SW 1271 (cell line): ENCODE measurements at regions not wholly inside any gene's neighbourhood (a gene's known extent, or its start where the extent isn't known, plus 50 kb on each side); places are given as distances from the start of the nearest gene placed in this dataset.
A peak's percentile ranks its signal among the peaks of the same experiment; 100 is the strongest.
"Not testable (repeated sequence)": the region's sequence is repeated elsewhere in the genome, so short reads cannot be mapped to it uniquely, and the experiment has no call there.

Source experiments
- DNase-seq, 2 experiments: peaks; one replicate each; lab custom pipeline; 2025; lab: John Stamatoyannopoulos, UW

DNA sequence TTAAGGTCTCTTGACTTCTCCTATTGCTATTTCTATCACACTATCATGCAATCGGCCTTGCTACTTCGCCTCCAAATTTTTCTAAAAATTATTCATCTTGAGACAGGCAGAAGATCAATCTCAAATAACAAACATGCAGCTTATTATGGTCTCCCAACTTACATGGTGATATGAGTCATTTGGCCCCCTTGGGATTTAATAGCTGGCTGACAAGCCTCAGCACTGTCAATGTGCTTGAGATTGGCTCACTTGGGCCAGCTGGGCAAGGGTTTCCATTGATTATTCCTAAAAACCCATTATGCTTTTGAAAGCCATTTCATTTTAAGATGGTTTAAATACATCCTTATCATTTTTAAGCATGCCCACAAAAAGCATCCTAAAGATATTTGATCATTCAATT lies 224.5 kb upstream of the NFIA start:
- no peak for DNase-seq

DNA sequence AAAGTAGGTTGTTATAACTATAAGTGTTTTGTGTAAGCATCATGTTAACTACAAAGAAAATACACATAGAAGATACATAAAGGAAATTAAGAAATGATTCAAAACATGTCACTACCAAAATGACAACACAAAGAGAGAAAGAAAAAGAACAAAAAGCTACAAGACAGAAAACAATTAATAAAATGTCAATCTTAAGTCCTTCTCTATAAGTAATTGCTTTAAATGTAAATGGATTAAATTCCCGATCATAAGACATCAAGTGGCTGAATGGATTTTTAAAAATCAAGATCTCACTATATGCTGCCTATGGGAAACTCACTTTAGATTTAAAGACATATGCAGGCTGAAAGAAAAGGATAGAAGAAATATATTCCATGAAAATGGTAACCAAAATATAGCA lies 232.3 kb upstream of the NFIA start:
- no peak for DNase-seq

DNA sequence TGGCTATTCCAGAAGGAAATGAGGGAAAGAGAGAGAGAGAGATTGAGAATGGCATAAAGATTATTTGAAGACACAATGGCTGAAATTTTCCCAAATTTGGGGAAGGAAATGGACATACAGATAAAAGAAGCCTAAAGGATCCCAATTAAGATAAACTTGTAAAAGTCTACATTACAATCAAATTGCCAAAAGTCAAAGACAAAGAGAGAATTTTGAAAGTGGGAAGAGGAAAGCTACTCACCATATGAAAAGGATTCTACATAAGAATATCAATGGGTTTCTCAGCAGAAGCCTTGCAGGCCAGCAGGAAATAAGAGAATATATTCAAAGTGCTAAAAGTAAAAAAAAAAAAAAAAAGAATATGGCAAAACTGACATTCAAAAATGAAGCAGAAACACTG lies 233.0 kb upstream of the NFIA start:
- DNase-seq: no peak

DNA sequence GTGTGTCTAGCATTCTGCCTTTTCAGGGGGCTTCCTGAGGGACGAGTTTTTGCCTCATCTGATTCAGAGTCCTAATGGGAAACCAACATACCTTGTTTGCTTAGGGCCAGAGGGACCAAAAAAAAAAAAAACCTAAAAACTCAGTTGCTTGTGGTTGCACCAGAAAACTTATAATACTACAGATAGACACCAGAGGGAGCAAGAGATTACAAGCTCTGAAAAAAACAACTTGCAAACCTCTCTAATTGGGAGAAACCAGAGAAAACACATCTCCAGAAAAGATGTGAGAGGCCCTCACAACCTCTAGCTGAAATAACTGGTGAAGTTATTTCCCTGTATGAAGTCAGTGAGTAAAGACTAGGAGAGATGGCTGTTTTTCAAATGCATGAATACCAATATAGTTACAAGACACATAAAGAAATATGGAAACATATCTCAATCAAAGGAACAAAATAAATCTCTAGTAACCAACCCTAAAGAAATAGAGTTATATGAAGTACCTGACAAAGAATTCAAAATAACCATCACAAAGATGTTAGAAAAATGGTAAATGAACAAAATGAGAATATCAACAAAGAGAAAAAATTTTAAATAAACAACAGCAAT lies 233.7 kb upstream of the NFIA start:
- DNase-seq: peak in 1 of 2 experiments; percentile 29

DNA sequence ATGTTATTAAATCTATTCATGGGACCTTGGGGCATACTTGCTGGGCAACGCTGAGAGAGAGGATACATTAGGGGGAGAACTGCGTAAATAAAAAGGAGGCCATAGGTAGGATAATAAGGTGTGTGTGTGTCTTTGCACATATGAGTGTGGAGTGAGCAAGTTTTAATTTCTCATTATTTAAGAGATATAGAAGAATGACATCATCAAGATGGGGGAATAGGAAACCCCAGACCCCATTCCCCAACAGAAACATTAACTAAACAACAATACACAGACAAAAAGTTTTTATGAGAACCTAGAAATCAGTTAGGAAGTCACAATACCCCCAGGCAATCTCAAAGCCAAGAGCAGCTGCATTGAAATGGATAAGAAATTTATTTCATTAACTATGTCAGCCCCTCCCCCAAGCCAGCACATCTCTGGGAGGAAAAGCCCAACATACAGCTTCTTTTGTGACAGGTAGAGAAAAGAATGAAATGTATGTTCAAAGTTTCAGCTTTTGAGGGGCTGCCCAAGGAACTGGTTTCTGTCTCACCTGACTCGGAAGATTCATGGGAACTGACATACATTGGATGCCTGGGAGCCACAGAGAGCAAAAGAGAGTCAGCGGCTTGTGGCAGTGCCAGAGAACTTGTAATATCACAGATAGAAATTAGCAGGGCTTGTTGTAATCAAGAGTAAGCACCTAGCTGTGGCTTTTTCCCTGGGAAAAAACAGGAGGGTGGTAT lies 234.3 kb upstream of the NFIA start:
- DNase-seq: no peak

DNA sequence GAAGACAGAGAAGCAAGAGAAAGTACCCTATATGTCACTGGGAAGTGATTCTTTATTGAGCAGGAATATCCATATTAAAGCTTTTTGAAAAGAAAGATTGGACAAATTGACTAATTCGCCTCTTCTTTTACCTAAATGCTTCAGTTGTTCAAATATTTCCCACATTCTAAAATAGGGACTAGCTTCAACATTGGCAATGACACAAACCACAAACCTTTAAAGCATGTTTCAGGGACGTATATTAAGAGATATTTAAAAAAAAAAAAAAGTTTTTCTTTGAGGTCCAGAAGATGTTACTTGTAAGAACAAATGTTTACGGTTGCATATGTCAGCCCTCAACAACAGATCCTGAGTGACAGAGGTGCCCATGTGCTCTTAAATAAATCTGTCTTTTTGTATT lies 235.0 kb upstream of the NFIA start:
- no peak for DNase-seq

DNA sequence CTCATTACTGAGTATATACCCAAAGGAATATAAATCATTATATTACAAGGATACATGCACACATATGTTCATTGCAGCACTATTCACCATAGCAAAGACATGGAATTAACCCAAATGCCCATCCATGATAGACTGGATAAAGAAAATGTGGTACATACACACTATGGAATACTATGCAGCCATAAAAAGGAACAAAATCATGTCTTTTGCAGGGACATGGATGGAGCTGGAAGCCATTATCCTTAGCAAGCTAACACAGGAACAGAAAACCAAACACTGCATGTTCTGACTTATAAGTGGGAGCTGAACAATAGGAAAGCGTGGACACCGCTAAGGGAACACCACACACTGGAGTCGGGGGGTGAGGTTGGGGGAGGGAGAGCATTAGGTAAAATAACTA lies 236.7 kb upstream of the NFIA start:
- not testable (repeated sequence) for DNase-seq

DNA sequence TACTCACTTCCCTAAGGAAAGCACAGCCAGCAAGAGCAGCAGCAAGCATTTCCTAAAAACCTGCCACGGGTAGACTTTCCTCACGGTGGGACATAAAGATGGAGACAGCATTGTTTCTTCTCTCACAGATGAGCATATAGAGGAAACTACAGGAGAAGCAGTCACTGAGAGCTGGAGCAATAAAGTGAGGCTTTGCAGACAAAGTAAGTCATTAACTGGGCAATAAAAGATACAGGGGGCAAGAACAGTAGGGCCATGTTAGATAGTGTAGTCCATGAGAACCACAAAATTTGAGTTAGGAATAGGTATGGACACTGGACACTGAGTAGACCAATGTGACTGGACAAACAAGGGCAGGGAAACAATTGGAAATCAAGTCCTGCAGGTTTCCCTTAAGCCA lies 240.1 kb upstream of the NFIA start:
- no peak for DNase-seq

DNA sequence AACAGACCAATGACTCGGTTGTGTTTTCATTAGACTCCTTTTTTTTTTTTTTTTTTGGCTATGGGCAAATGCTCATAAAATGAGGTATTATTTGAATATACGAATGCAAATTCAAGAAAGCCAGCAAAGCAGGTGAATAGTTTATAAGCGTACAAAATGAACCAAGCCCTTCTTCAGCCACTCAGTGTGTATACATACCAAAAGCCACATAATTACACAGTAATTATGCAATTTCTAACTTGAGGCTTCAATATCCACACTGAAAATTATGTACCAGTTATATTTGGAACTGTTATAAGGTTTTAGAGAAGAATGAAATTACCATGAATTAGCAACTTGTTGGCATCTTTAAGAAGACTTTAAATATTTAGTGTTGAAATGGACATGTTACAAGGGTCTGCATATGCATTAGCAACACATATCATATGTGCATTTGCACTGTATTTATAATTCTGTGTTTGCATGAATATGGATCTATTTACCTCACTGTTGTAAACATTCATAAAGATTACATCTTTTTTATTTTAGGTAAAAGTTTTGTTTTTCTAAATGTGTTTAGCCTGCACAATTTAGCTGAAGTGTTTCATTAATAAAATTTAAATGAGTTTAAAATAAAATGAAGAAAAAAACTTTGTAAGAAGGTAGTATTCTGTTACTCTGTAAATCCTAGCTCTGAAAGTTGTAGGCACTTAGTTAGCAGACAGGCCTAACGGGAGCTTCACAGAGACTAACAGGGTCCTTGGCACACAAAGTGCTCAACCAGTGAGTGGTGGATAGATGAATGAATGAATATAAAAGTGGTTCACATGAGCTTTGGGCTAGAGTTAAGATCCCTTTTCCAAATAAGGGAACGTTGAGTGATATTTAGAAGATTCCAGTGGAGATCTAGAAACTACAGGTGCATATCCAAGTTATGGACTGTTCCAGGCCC lies 241.0 kb upstream of the NFIA start:
- no peak for DNase-seq

DNA sequence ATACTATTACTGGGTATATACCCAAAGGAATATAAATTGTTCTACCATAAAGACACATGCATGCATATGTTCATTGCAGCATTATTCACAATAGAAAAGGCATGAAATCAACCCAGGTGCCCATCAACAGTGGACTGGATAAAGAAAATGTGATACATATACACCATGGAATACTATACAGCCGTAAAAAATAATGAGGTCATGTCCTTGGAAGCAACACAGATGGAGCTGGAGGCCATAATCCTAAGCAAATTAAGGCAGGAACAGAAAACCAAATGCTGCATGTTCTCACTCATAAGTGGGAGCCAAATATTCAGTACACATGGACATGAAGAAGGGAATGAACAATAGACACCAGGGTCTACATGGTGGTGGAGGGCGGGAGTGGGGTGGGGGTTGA lies 241.9 kb upstream of the NFIA start:
- not testable (repeated sequence) for DNase-seq

DNA sequence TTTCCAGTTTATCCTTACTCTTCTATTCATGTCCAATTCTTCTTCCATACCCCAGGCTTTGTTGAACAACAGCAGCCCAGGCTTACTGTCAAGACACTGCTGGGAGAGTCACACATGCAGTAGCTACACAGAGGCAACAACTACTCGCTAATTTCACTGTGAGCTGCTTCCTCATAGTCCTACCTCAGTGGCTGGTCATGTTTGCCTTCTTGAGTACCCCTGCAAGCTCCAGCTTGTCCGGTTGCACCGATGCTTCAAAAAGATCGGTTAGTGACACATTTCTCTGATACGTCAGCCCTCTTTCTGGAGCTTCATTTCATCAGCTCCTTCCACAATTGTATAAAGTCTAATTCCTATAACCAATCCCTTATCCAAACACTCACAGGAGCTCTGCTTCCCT lies 246.7 kb upstream of the NFIA start:
- no peak for DNase-seq

DNA sequence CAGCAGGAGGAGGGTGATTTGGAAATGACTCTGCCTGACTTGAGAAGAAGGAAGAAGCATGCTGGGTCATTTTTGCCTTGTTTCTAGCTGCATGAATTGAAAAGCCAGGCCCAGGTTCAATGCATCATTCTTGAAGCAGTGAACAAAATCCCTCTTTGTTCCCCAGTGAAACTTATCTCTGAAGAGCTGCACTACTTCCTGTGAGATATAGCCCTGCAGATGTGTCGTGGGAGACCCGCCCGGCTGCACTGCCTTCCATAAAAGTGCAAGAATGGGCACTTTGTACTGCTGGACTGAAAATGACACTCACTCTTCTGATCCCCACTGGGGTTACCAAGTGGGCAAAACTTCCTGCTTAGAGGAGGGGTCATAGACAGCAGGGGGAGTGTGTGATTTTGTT lies 249.2 kb upstream of the NFIA start:
- no peak for DNase-seq

DNA sequence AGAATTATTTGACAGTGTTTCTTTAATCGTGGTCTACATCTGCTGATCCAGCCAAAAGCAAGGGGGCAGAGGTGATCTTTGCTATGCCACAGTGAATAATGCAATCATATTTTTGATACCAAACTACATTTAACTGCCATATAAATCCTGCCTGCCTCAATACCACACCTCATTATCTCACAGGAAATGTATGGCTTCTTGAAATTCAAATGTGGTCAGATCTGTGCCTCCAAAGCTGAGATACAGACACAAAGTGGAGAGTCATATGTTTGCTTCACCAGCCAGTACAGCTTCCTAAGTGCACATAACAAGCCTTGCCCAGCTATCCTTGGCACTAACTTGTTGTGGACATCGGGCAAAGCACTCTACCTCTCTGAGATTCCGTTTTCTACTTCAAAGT lies 250.0 kb upstream of the NFIA start:
- no peak for DNase-seq

DNA sequence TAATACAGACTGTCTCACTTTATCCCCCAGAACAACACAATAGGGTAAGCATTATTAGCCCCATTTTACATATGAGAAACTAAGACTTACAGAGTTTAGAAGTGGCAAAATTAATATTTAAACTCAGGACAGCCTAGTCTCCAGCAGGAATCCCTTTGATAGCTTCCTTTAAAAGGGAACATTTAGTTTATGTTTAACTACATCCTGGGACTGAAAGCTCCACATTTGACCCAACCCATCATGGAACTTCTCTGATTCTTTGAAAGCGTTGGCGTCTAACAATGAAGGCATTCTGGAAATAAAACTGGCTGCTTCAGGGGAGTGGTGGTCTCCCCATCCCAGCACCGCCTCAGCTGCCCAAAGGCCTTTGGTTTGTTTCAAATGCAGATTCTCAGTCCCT lies 250.6 kb upstream of the NFIA start:
- DNase-seq: no peak

DNA sequence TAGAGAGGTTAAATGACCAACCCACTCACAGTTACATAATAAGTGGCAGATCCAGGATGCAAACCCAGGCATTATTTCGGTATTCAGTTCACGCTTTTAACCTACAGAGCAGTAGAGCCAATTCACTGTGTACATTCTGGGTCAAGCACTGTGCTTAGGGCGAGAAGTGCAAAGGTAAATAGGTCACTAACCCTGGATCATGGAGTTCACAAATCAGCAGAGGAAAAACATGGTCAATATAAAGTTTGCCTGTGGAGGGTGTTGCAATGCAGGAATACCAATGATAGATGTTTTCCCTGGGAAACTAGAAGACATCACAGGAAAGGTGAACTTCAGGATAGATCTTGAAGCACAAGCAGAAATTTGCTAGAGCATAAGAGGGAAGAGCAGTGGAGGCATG lies 253.4 kb upstream of the NFIA start:
- no peak for DNase-seq

DNA sequence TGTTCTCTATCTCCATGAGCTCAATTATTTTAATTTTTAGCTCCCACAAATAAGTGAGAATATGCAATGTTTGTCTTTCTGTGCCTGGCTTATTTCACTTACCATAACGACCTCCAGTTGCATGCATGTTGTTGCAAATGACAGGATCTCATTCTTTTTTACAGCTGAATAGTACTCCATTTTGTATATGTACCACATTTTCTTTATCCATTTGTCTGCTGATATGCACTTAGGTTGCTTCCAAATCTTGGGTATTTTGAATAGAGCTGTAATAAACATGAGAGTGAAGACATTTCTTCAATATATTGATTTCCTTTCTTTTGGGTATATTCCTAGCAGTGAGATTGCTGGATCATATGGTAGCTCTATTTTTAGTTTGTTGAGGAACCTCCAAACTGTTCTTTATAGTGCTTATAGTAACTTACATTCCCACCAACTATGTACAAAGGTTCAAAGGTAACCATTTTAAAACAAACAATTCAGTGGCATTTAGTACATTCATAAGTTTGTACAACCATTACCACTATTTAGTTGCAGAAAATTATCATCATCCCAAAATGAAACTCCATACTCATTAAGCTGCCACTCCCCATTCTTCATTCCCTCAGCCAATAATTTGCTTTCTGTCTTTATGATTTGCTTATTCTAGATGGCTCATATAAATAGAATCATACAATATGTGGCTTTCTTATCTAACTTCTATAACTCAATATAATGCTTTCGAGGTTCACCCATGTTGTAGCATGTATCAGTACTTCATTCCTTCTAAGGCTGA lies 255.9 kb upstream of the NFIA start:
- no peak for DNase-seq

DNA sequence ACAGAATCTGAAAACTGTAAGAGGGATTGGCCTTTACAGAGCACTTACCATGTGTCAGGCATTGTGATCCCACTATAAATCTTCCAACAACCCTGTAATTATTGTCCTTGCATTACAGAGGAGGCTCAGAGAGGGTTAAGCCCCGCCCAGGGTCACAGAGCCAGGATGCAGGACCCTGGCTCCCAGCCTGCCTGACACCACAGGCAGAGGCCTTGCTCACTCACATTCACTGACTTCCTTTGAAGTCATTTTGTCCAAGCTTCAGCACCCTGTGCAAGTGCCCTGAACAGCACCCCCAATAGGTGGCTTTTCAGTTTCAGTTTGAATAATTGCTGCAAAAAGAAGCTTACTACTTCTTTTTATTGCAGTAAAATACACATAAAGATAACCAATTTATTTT lies 256.8 kb upstream of the NFIA start:
- DNase-seq: no peak

DNA sequence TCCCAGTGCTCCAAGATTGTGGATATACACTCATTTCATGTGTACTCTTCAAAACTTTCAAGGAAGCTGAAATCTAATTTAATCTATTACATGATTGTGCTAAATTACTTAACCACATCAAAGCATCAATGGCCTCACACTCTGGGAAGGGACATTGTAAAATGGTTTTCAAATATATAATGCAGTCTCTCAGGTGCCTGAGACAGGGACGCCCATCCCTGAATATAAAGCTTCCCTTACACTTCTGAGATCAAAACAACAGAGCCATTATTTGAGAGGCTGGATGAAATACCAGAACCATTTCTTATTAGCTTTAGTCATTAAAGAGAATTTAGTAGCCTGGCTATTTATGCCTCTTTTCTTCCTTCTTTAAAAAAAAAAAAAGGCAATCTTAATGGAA lies 259.2 kb upstream of the NFIA start:
- DNase-seq: no peak

DNA sequence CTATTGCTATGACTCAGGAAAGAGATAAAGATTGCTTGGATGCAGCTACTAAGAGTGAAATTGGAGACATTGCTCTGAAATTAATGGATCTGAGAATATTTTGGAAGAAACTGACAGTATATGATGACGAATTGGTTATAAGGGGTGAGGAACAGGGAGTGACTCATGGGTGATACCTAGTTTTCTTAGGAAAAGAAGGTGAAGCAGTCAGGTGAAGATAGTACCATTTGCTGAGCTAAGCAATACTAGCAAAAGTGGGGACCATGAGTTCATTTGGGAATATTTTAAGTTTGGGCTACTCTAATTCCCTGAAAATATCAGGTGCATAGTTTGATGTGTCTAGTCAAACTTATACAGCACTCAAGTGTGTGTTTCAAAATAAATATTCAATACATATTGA lies 260.1 kb upstream of the NFIA start:
- DNase-seq: no peak

DNA sequence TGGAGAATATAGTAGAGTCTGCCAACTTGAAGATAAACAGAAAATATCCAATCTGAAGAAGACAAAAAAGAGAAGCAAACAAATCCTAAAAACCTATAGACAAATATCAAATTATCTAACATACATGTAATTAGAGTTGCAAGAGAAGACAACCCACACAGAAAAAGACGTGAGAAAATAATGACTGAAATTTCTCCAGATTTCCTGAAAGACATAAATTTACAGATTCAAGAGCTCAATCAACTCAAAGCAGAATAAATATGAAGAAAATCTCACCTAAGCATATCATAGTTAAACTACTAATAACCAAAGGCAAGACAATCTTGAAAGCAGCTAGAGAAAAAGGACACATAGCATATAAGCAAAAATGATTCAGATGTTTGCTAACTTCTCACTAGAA lies 261.2 kb upstream of the NFIA start:
- no peak for DNase-seq

DNA sequence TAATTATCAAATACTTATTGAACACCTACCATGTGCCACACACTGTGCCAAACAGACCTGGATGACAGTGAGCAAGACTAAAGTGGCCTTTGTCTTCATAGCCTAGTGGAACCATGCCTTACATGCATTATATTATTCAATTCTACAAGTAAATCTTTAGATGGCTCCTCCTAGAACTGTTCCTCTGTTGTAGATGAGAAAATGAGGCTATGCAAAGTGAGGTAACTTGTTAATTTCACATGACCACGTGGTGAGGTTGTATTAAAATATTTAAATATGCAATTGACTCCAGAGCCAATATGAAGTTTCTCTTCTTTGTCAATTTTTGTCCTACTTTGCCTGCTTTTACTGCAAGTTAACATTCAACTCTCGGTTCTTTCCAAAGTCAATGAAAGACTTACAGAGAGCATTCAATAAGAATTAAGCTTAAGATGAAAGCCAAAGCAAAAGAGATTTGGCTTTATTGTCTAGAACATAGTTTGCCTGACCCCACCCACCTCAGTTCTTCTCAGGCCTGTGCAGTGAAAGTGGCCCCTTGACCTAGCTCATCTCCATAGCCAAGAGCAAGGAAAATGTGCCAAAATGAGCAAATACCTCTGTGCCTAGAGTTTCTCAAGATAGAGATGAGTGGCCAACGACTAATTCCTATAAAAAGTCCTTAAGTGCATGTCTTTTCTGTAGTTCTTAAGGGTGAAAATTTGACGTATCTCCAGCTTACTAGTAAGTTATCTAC lies 263.2 kb upstream of the NFIA start:
- DNase-seq: no peak

DNA sequence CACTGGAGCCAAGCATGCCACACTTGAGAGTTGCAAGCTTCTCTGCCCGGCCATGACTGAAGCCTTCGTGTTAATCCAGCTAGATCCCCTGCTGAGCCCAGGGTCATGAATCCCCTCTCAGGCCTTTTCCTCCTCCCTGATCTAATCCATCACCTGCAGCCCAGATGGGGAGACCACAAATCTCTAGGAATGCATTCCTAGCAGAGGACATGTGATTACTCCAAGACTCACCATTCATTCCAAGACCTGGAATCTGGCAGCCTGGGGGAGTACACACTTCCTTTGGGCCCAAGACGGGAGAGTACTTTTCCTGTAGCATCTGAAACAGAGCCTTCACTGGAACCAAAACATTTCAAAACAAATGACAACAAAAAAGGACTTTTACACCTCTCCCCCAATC lies 269.3 kb upstream of the NFIA start:
- no peak for DNase-seq
